IMR-90 (cell line): ENCODE measurements at regions not wholly inside any gene's neighbourhood (a gene's known extent, or its start where the extent isn't known, plus 50 kb on each side); places are given as distances from the start of the nearest gene placed in this dataset.

Source experiments
- ATAC-seq: fragments of 200-7000 bp; cut with Tn5 transposase; 2 replicates; pipeline ENCODE4 v1.9.1; 2020; ENCODE audit warnings: low read depth, mild to moderate bottlenecking, moderate library complexity
- BruUV-seq: library from RNA; stranded (reverse); fragments of 400-500 nt; replicated peaks from 2 replicates; lab custom pipeline; 2021; lab: Mats Ljungman, UMichigan
- CTCF ChIA-PET: fragments of 300-600 bp; formaldehyde crosslinking; extraction: SDS; loops from one replicate; lab custom pipeline; 2021; ENCODE audit warnings: antibody characterized with exemption; lab: Yijun Ruan, JAX
- POLR2A ChIA-PET: fragments of 300-600 bp; sonication (Branson Sonifier 250); formaldehyde crosslinking; loops from one replicate; lab custom pipeline; 2022; ENCODE audit warnings: antibody characterized with exemption; ENCODE audit not compliant: unreplicated experiment; lab: Charles Lee
- DNase-seq: peaks from one replicate; pipeline ENCODE4 v3.0.0; 2013
- H2AFZ ChIP-seq: replicated peaks from 2 replicates; pipeline ENCODE3; 2013; ENCODE audit warnings: low read length, mild to moderate bottlenecking; ENCODE audit not compliant: poor library complexity
- H2AK5ac ChIP-seq: 2 replicates; pipeline ENCODE4 v1.6.1; 2013; ENCODE audit warnings: low read depth, low read length, inconsistent platforms
- H2AK9ac ChIP-seq: replicated peaks from 2 replicates; pipeline ENCODE3; 2013; ENCODE audit warnings: mild to moderate bottlenecking, low read depth, low read length, moderate library complexity; ENCODE audit not compliant: poor library complexity
- H2BK120ac ChIP-seq: 2 replicates; pipeline ENCODE4 v1.6.1; 2013; ENCODE audit warnings: low read depth, low read length, inconsistent platforms
- H2BK15ac ChIP-seq: 3 replicates; pipeline ENCODE4 v1.6.1; 2013; ENCODE audit warnings: low read depth, low read length, inconsistent platforms
- H2BK20ac ChIP-seq: 2 replicates; pipeline ENCODE4 v1.6.1; 2013; ENCODE audit warnings: low read depth, mild to moderate bottlenecking, inconsistent platforms, low read length, moderate library complexity
- H2BK5ac ChIP-seq: 2 replicates; pipeline ENCODE4 v1.6.1; 2013; ENCODE audit warnings: mild to moderate bottlenecking, low read depth, low read length, inconsistent platforms; ENCODE audit not compliant: poor library complexity, severe bottlenecking
- H3K14ac ChIP-seq: replicated peaks from 2 replicates; pipeline ENCODE4 v1.6.1; 2013; ENCODE audit warnings: low read depth, low read length, inconsistent platforms
- H3K18ac ChIP-seq: 2 replicates; pipeline ENCODE4 v1.6.1; 2013; ENCODE audit warnings: low read depth, low read length, control low read depth
- H3K23ac ChIP-seq: 2 replicates; pipeline ENCODE4 v1.6.1; 2013; ENCODE audit warnings: low read depth, low read length, inconsistent platforms
- H3K27ac ChIP-seq: 2 replicates; pipeline ENCODE4 v1.5.1; 2013; ENCODE audit warnings: mild to moderate bottlenecking, control low read depth, low read length; ENCODE audit not compliant: insufficient read depth
- H3K27me3 ChIP-seq: 2 replicates; pipeline ENCODE4 v1.6.1; 2013; ENCODE audit warnings: low read length; ENCODE audit not compliant: control insufficient read depth, insufficient read depth
- H3K36me3 ChIP-seq: 2 replicates; pipeline ENCODE4 v1.6.1; 2013; ENCODE audit warnings: low read length, mixed read lengths; ENCODE audit not compliant: control insufficient read depth, insufficient read depth
- H3K4ac ChIP-seq: 2 replicates; pipeline ENCODE4 v1.6.1; 2013; ENCODE audit warnings: low read depth, low read length, inconsistent platforms
- H3K4me1 ChIP-seq: 2 replicates; pipeline ENCODE4 v1.6.1; 2013; ENCODE audit warnings: low read length, mixed read lengths; ENCODE audit not compliant: control insufficient read depth, insufficient read depth
- H3K4me2 ChIP-seq: 2 replicates; pipeline ENCODE4 v1.6.1; 2013; ENCODE audit warnings: low read depth, mild to moderate bottlenecking, control low read depth, low read length, moderate library complexity
- H3K4me3 ChIP-seq: 2 replicates; pipeline ENCODE4 v1.5.1; 2013; ENCODE audit warnings: low read depth, mild to moderate bottlenecking, control low read depth, low read length, moderate library complexity; ENCODE audit not compliant: insufficient read depth
- H3K56ac ChIP-seq: 2 replicates; pipeline ENCODE4 v1.6.1; 2013; ENCODE audit warnings: low read length, inconsistent platforms; ENCODE audit not compliant: insufficient read depth; ENCODE audit errors: extremely low read depth
- H3K79me1 ChIP-seq, 2 experiments: 2 replicates each; pipeline ENCODE4 v1.6.1; 2013; ENCODE audit warnings: low read length in 2 of 2, inconsistent platforms in 1 of 2, low read depth in 1 of 2
- H3K9ac ChIP-seq: 2 replicates; pipeline ENCODE4 v1.6.1; 2013; ENCODE audit warnings: low read depth, low read length, control low read depth
- H3K9me1 ChIP-seq: 2 replicates; pipeline ENCODE4 v1.6.1; 2013; ENCODE audit warnings: low read length, inconsistent platforms; ENCODE audit not compliant: insufficient read depth
- H3K9me3 ChIP-seq: 2 replicates; pipeline ENCODE4 v1.6.1; 2013; ENCODE audit warnings: low read length; ENCODE audit not compliant: control insufficient read depth, insufficient read depth
- H4K20me1 ChIP-seq: 2 replicates; pipeline ENCODE4 v1.6.1; 2013; ENCODE audit warnings: low read length, inconsistent platforms; ENCODE audit not compliant: insufficient read depth
- H4K5ac ChIP-seq: 2 replicates; pipeline ENCODE4 v1.6.1; 2013; ENCODE audit warnings: mild to moderate bottlenecking, low read depth, low read length, control low read depth
- H4K8ac ChIP-seq, 2 experiments: 2 replicates each; pipeline ENCODE4 v1.6.1; 2013; ENCODE audit warnings: low read depth in 2 of 2, low read length in 2 of 2, control low read depth in 1 of 2, inconsistent platforms in 1 of 2
- H4K91ac ChIP-seq: 2 replicates; pipeline ENCODE4 v1.6.1; 2013; ENCODE audit warnings: low read depth, low read length, inconsistent platforms; ENCODE audit not compliant: insufficient read depth
- BHLHE40 ChIP-seq: fragments of 150-350 bp; IDR thresholded peaks from 2 replicates; pipeline ENCODE4 v1.6.1; 2016; ENCODE audit warnings: mild to moderate bottlenecking, low read depth, low read length
- CEBPB ChIP-seq: IDR thresholded peaks from 2 replicates; pipeline ENCODE4 v1.6.1; 2012; ENCODE audit warnings: low read depth, low read length, improper control_type of control experiment
- CHD1 ChIP-seq: IDR thresholded peaks from 2 replicates; pipeline ENCODE4 v1.6.1; 2012; ENCODE audit warnings: low read depth, low read length, improper control_type of control experiment
- CTCF ChIP-seq: conservative IDR thresholded peaks from 2 replicates; pipeline ENCODE4 v1.5.1; 2012; ENCODE audit warnings: mild to moderate bottlenecking, low read depth, low read length, improper control_type of control experiment
- FOS ChIP-seq: fragments of 150-350 bp; IDR thresholded peaks from 2 replicates; pipeline ENCODE4 v1.6.1; 2016; ENCODE audit warnings: low read depth, low read length
- MAFK ChIP-seq: IDR thresholded peaks from 2 replicates; pipeline ENCODE4 v1.6.1; 2012; ENCODE audit warnings: low read depth, low read length, improper control_type of control experiment
- MAZ ChIP-seq: IDR thresholded peaks from 2 replicates; pipeline ENCODE4 v1.6.1; 2012; ENCODE audit warnings: low read depth, mild to moderate bottlenecking, low read length, improper control_type of control experiment, moderate library complexity, borderline replicate concordance
- MXI1 ChIP-seq: IDR thresholded peaks from 2 replicates; pipeline ENCODE4 v1.6.1; 2012; ENCODE audit warnings: low read depth, mild to moderate bottlenecking, low read length, moderate library complexity, borderline replicate concordance
- NFE2L2 ChIP-seq: fragments of 150-350 bp; IDR thresholded peaks from 2 replicates; pipeline ENCODE4 v1.6.1; 2016; ENCODE audit warnings: low read depth, mild to moderate bottlenecking, low read length
- POLR2A ChIP-seq: IDR thresholded peaks from 2 replicates; pipeline ENCODE4 v1.6.1; 2012; ENCODE audit warnings: mild to moderate bottlenecking, low read depth, low read length
- RAD21 ChIP-seq: IDR thresholded peaks from 2 replicates; pipeline ENCODE4 v1.6.1; 2012; ENCODE audit warnings: low read length, improper control_type of control experiment
- RCOR1 ChIP-seq: IDR thresholded peaks from 2 replicates; pipeline ENCODE4 v1.6.1; 2012; ENCODE audit warnings: mild to moderate bottlenecking, low read length, improper control_type of control experiment; ENCODE audit not compliant: insufficient replicate concordance
- RFX5 ChIP-seq: IDR thresholded peaks from 2 replicates; pipeline ENCODE4 v1.8.0; 2012; ENCODE audit warnings: low read depth, mild to moderate bottlenecking, low read length, moderate library complexity
- SMC3 ChIP-seq: fragments of 150-350 bp; IDR thresholded peaks from 2 replicates; pipeline ENCODE4 v1.6.1; 2016; ENCODE audit warnings: low read depth, mild to moderate bottlenecking, antibody characterized with exemption, low read length, moderate library complexity
- WGBS, 2 experiments: methylation state at CpG; one replicate each; pipeline versions ENCODE4 v1.1.5 to v1.1.7; 2013; ENCODE audit warnings: missing lambda C conversion rate in 2 of 2; ENCODE audit not compliant: insufficient read length in 1 of 2; ENCODE audit errors: extremely low coverage in 2 of 2; 5-methylcytosine and 5-hydroxymethylcytosine counted together
- dilution Hi-C: fragments of 300-500 bp; cut with HindIII; formaldehyde crosslinking; loops from one replicate; pipeline ENCODE4 v1.14.3; 2018; ENCODE audit warnings: low sequenced_read_pairs; ENCODE audit not compliant: unreplicated experiment
- in situ Hi-C: fragments of 300-500 bp; cut with MboI; formaldehyde crosslinking; loops from 3 replicates; pipeline ENCODE4 v1.14.3; 2019; ENCODE audit warnings: low sequenced_read_pairs, inconsistent platforms, mixed read lengths
- intact Hi-C: fragments of 100-400 bp; cut with micrococcal nuclease; formaldehyde crosslinking; loops from 2 replicates; pipeline ENCODE4 v1.10.0; 2022
- TF ChIP-seq, protein P1 (sequence below): fragments of 150-350 bp; IDR thresholded peaks from 2 replicates; pipeline ENCODE4 v1.6.1; 2016; ENCODE audit warnings: low read depth, mild to moderate bottlenecking, low read length, moderate library complexity, borderline replicate concordance
- TF ChIP-seq, protein P2 (sequence below): fragments of 150-350 bp; IDR thresholded peaks from 2 replicates; pipeline ENCODE4 v1.6.1; 2017; ENCODE audit warnings: mild to moderate bottlenecking, antibody characterized with exemption, low read length, low read depth

DNA sequence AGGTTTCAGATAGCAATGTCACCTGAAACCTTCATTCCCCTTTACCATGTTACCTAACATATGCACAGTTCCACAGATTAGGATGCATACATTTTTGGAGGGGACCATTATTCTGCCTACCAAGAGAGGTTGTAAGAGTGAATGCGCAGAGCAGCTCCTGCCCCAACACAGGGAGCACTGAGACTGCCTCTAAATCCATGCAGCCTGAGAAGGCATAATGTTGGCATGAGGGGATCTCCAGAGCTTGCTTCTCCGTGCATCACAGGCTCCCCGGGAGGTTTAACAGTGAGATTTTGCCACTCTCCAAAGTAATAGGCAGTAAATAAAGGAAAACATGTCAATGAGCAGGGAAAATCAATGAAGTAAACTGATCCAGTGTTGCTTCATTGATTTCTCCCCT lies 410.8 kb downstream of the PCDH7 start:
- TF ChIP-seq MAZ (no peak), MXI1 (no peak), MAFK (no peak), RFX5 (no peak), RCOR1 (no peak), SMC3 (no peak), NFE2L2 (no peak), BHLHE40 (no peak), FOS (no peak), POLR2A (no peak), CHD1 (no peak), RAD21 (no peak), CTCF (no peak), CEBPB (no peak)
- TF ChIP-seq, protein P1, sequence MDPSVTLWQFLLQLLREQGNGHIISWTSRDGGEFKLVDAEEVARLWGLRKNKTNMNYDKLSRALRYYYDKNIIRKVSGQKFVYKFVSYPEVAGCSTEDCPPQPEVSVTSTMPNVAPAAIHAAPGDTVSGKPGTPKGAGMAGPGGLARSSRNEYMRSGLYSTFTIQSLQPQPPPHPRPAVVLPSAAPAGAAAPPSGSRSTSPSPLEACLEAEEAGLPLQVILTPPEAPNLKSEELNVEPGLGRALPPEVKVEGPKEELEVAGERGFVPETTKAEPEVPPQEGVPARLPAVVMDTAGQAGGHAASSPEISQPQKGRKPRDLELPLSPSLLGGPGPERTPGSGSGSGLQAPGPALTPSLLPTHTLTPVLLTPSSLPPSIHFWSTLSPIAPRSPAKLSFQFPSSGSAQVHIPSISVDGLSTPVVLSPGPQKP: no peak
- TF ChIP-seq, protein P2, sequence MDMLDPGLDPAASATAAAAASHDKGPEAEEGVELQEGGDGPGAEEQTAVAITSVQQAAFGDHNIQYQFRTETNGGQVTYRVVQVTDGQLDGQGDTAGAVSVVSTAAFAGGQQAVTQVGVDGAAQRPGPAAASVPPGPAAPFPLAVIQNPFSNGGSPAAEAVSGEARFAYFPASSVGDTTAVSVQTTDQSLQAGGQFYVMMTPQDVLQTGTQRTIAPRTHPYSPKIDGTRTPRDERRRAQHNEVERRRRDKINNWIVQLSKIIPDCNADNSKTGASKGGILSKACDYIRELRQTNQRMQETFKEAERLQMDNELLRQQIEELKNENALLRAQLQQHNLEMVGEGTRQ: no peak
- H4K8ac ChIP-seq: no peak overlapping the region
- POLR2A ChIA-PET: no interaction called here
- no peak overlapping the region for H3K9ac ChIP-seq
- H3K18ac ChIP-seq: no peak overlapping the region
- no peak overlapping the region for H2AK5ac ChIP-seq
- no peak overlapping the region for H4K5ac ChIP-seq
- H3K27me3 ChIP-seq: no peaks in the 10 kb centered on the region
- no peak overlapping the region for H2BK5ac ChIP-seq
- H3K56ac ChIP-seq: no peak overlapping the region
- H2BK15ac ChIP-seq: no peak overlapping the region
- H2BK20ac ChIP-seq: no peak overlapping the region
- no peak overlapping the region for H3K23ac ChIP-seq
- no peak overlapping the region for H3K4me2 ChIP-seq
- no peak overlapping the region for H3K4me3 ChIP-seq
- H2AFZ ChIP-seq: no peak overlapping the region
- dilution Hi-C loops (no loop called here), in situ Hi-C loops (no loop called here), intact Hi-C loops (no loop called here)
- H3K27ac ChIP-seq: no peak overlapping the region
- H3K36me3 ChIP-seq: no peaks in the 10 kb centered on the region
- DNase-seq: no peak
- no peak overlapping the region for H2BK120ac ChIP-seq
- no CpG with 5 or more reads among the region's 3 CpGs for WGBS, 2 experiments
- no peaks in the 10 kb centered on the region for H3K9me1 ChIP-seq
- no peaks in the 10 kb centered on the region for H3K79me1 ChIP-seq
- H4K91ac ChIP-seq: no peak overlapping the region
- no peak overlapping the region for H3K4ac ChIP-seq
- H2AK9ac ChIP-seq: no peak overlapping the region
- H4K20me1 ChIP-seq: no peaks in the 10 kb centered on the region
- no peak overlapping the region for H3K14ac ChIP-seq
- CTCF ChIA-PET: interaction anchor here (1.2 kb wide), 1 partner anchor 22 kb away, joined by 3 read pairs; no protein-coding TSS in a partner anchor
- BruUV-seq: no TSS peak
- no peaks in the 10 kb centered on the region for H3K4me1 ChIP-seq
- ATAC-seq: no peak
- H3K9me3 ChIP-seq: no peaks in the 10 kb centered on the region
